ENCODE measurements at regions not wholly inside any gene's neighbourhood (a gene's known extent, or its start where the extent isn't known, plus 50 kb on each side); places are given as distances from the start of the nearest gene placed in this dataset.
"Not testable (repeated sequence)": the region's sequence is repeated elsewhere in the genome, so short reads cannot be mapped to it uniquely, and the experiment has no call there.

- DNase-seq, result no peak
Observed at GRCh38 chr11:29131055-29131454, 885.8 kb downstream of the KCNA4 start.

DNA sequence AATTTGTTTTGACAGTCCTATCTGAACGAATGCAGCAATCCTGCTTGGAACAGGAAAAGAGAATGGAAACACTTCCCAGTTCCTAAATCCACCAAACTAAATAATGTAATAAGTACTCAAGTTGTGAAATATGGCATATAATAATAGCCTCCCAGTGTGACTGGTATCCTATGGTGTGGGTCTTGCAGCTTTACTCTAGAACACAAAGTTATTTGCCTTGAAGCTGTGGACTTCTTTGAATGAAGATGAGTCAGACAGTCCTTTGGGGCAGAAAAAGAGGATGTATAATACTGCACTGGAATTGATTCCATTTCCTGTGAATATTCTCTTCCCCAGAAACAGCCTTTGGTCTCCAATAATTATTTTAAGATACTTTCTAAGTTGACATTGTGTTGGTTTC, 887.0 kb downstream of the KCNA4 start:
- no peak for DNase-seq

GRCh38 chr11:29127461-29127860, 889.4 kb downstream of the KCNA4 start:
- no peak for DNase-seq

DNA sequence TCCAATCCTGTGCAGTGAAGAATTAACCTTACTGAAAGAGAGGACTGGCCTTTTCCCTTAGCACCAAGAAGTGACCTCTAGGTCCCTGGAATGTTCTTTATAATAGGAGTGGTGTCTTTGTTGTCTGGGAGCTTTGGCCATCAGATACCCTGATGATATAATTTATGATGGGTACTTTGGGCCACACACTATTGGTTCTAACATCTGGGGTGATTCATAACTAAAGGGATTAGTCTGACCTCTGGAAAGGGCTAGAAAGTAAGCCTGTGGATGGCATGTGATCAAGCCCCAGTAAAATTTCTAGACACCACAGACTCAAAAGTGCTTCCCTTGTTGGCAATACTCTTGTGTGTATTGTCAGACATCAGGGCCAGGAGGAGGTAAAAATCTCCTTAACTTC, 891.2 kb downstream of the KCNA4 start:
- no peak for DNase-seq

DNA sequence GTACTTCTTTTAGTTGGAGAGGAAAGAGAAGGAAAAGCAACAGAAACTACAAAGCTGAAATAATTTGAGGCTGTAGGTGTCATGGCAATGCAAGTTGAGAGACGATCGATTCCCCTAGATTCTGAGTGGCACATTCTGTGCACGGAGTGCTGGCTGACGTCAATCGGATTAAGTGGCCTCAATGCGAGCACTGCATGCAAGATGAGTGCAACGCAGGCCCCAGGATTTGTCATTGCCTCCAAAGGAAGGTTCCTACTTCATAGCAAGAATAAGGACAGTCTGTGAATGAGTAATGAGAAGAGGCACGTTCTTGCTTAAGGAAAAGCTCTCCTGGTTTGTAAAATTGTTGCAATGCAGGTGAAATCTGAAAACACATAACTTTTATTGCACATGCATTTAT, 892.4 kb downstream of the KCNA4 start:
- DNase-seq, result no peak

- DNase-seq, result peak in 1 of 2 experiments; percentile 57
Observed at GRCh38 chr11:29119707-29120618, 896.9 kb downstream of the KCNA4 start.

DNA sequence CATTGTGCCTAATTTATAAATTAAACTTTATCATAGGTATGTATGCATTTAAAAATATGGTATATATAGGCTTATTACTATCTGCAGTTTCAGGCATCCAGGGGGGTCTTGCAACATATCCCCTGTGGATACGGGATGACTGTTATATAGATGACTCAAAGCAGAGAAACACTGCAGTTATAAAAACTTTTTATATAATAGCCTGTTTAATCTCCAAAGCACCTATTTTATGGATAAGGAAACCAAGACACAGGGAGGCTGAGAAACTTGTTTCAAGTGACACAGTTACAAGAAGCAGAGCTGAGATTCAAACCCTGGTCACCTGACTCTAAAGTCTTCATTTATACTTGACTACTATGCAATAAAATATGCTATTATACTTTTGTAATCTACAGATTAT, 897.7 kb downstream of the KCNA4 start:
- no peak for DNase-seq

GRCh38 chr11:29100967-29101366, 915.9 kb downstream of the KCNA4 start:
- DNase-seq, result no peak

GRCh38 chr11:29095821-29096220, 921.0 kb downstream of the KCNA4 start:
- no peak for DNase-seq

GRCh38 chr11:29093416-29094120, 923.3 kb downstream of the KCNA4 start:
- peak in 1 of 2 experiments; percentile 47 for DNase-seq

- DNase-seq, result no peak
Observed at GRCh38 chr11:29087200-29087812, 929.5 kb downstream of the KCNA4 start.

DNA sequence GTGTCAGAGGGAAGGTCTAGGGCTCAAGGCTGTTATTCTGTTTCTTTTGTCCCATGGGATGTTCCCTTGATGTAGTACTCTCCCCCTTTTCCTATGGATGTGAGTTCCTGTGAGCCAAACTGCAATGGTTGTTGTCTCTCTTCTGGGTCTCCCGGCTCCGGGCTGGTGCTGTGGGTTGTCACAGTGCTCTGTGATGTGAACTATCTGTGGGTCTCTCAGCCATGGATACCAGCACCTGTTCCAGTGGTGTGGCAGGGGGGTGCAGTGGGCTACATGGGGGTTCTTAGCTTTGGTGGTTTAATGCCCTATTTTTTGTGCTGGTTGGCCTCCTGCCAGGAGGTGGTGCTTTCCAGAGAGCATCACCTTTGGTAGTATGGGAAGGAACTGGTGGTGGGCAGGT, 941.1 kb downstream of the KCNA4 start:
- DNase-seq, result no peak

DNA sequence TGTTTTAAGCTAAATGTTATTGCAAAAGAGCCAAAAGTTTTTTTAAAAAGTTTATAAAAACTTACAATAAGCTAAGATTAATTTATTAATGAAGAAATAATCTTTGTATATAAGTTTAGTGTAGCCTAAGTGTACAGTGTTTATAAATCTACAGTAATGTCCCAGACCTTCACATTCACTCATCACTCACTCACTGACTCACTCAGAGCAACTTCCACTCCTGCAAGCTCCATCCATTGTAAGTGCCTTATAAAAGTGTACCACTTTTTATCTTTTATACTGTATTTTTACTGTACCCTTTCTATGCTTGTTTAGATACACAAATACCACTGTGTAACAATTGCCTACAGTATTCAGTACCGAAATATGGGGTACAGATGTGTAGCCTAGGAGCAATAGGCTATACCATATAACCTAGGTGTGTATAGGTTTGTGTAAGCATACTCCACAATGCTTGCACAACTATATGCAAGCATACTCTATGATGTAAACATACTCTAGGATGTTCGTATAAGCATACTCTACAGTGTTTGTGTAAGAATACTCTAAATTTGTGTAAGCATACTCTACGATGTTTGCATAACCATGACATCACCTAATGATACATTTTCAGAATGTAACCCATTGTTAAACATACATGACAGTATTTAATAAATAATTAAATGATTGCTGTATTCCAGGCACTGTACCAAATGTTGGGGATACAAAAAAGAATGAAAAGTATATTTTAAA, 953.0 kb downstream of the KCNA4 start:
- DNase-seq, result no peak

GRCh38 chr11:29061452-29061851, 953.3 kb downstream of the METTL15 start:
- DNase-seq, result no peak

- not testable (repeated sequence) for DNase-seq
Observed at GRCh38 chr11:29056487-29056886, 948.3 kb downstream of the METTL15 start.

DNA sequence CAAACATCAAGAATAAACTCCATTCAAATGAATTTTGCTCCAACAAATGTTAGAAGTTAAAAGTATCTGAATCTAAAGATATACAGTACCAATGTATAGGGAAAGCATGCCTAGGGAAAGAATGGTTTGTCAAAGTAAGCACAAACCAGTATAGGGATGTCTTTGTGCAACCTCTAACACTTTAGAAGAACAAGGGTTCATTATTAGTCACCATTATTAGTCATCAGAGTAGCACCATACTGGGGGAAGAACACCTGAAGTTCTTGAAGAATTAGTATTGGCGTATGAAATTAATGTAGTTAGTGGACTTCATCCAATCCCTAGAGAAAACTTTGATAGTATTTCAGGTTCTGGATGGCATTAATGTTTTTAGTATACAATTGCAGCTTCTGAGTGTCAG, 943.7 kb downstream of the METTL15 start:
- DNase-seq, result no peak

DNA sequence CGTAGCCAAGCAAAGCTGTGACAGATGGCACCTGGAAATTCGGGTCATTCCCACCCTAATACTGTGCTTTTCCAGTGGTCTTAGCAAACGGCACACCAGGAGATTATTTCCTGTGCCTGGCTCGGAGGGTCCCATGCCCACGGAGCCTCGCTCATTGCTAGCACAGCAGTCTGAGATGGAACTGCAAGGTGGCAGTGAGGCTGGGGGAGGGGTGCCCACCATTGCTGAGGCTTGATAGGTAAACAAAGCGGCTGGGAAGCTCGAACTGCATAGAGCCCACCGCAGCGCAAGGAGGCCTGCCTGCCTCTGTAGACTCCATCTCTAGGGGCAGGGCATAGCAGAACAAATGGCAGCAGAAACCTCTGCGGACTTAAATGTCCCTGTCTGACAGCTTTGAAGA, 942.8 kb downstream of the METTL15 start:
- not testable (repeated sequence) for DNase-seq

DNA sequence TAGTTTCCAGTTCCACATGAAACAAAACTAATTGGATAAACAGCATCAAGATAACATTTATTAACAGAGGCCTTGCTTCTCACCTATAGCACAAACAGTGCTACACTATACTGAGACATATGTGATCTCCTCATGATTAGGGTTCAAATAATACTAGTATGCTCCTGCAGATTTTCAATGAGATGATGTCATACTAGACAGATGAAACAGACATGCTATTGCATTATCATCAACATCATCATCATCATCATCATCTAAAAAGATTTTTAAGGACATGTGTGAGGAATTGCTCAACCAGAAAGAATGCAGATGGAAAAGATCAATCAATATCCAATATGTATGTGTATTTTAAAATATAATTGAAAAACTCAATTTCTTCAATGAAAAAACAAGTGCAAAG, 932.3 kb downstream of the METTL15 start:
- DNase-seq, result no peak

DNA sequence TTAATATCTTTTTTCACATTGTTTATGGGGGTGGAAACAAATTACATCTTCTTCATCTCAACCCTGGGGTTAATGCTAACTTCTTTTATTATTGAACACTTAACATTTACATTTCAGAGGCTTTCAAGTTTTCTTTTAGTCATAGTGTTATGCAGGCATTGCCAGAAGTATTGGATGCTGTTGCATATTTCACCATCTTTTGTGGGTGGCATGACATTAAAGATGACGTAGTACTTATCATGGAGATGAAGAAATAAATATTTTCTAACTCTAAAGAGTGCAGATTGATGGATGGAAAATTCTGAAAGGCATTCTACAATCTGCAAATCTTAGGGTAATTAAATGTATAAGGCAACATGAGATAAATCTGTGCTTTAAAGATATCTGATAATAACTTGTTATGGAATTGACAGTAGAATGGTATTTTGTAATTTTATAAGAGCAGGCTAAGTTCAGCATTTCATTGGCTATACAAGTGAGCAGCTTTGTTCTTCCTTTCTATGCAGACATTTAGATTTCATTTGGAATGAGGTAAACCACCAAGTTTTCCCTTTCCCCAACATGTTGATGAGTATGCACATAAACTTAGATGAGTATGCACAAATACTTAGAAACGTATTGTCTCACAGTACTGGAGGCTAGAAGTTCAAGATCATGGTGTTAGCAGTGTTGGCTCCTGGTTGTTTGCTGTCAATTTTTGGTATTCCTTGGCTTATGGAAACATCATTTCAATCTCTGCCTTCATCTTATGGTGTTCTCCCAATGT, 924.4 kb downstream of the METTL15 start:
- DNase-seq, result no peak

- DNase-seq, result no peak
Observed at GRCh38 chr11:29029452-29029851, 921.3 kb downstream of the METTL15 start.

GRCh38 chr11:29027436-29027835, 919.2 kb downstream of the METTL15 start:
- DNase-seq, result no peak

GRCh38 chr11:29026286-29026685, 918.1 kb downstream of the METTL15 start:
- no peak for DNase-seq
